ENCODE measurements at regions not wholly inside any gene's neighbourhood (a gene's known extent, or its start where the extent isn't known, plus 50 kb on each side); places are given as distances from the start of the nearest gene placed in this dataset.

DNA sequence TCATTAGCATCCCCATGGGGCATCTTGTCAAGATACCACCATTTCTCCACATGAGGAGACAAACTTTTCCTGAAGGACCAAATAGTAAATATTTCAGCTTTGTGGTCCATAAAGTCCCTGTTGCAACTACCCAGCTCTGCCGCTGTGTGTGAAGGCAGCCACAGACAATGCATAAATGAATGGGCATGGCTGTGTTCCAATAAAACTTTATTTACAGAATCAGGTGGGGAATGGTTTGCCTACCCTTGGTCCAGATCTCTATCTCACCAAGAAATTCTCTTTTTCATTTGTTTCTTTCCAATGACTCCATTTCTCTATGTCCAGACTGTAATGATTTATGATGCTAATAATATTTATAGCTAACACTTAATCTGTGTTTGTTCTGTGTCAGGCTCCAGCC is 409.3 kb upstream of the TBX3 start:
- TF ChIP-seq ZFP36 (IDR thresholded peaks at IDR 0.05; ENCODE audit: borderline replicate concordance, partially characterized antibody) (no peak), TP53 (CRISPR knock-in tag; IDR thresholded peaks at IDR 0.05) (no peak)
- TF ChIP-seq, protein P1, sequence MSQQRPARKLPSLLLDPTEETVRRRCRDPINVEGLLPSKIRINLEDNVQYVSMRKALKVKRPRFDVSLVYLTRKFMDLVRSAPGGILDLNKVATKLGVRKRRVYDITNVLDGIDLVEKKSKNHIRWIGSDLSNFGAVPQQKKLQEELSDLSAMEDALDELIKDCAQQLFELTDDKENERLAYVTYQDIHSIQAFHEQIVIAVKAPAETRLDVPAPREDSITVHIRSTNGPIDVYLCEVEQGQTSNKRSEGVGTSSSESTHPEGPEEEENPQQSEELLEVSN (IDR thresholded peaks at IDR 0.05; ENCODE audit: borderline replicate concordance, low read depth), result no peak
- CTCF ChIA-PET, result interaction anchor here (0.6 kb wide), 1 partner anchor 78 kb away, joined by 3 read pairs; no protein-coding TSS in a partner anchor
- FAIRE-seq (no peak), ATAC-seq (no peak), DNase-seq (ENCODE audit: low read depth in 1 of 2, low spot score in 1 of 2) (no peak)
- H3K9me3 ChIP-seq, result no peaks in the 10 kb centered on the region
- POLR2A ChIA-PET, result no interaction called here
- no peak overlapping the region for H3K4me3 ChIP-seq
- no peak overlapping the region for H3K4me2 ChIP-seq
- H3K27ac ChIP-seq, result no peak overlapping the region
- WGBS (ENCODE audit: missing lambda C conversion rate), result 93% methylated on average over 1 of the region's 1 CpG
- H3K4me1 ChIP-seq, result no peaks in the 10 kb centered on the region

GRCh38 chr12:115090783-115091182 is 406.8 kb upstream of the TBX3 start:
- no peak for ATAC-seq
- FAIRE-seq, result no peak
- H3K4me2 ChIP-seq, result no peak overlapping the region
- CTCF ChIA-PET, result no interaction called here
- WGBS (ENCODE audit: missing lambda C conversion rate), result 56% methylated on average over 4 of the region's 4 CpGs
- no peaks in the 10 kb centered on the region for H3K9me3 ChIP-seq
- no peak overlapping the region for H3K4me3 ChIP-seq
- no peak overlapping the region for H3K27ac ChIP-seq
- H3K4me1 ChIP-seq, result no peaks in the 10 kb centered on the region
- no peak for TF ChIP-seq FOXS1 (CRISPR knock-in tag; IDR thresholded peaks at IDR 0.05)
- no peak for TF ChIP-seq SREBF2 (IDR thresholded peaks at IDR 0.05)
- no peak for TF ChIP-seq BCL3 (IDR thresholded peaks at IDR 0.05)
- no peak for TF ChIP-seq HOXB13 (CRISPR knock-in tag; IDR thresholded peaks at IDR 0.05; ENCODE audit: low read depth)
- no peak for TF ChIP-seq RARB (CRISPR knock-in tag; IDR thresholded peaks at IDR 0.05)
- TF ChIP-seq HOXB5 (CRISPR knock-in tag; IDR thresholded peaks at IDR 0.05), result no peak
- no peak for TF ChIP-seq SMC3 (IDR thresholded peaks at IDR 0.05)
- TF ChIP-seq CHD4 (IDR thresholded peaks at IDR 0.05; ENCODE audit: borderline replicate concordance), result no peak
- TF ChIP-seq REST (IDR thresholded peaks at IDR 0.05), result no peak
- no peak for TF ChIP-seq MYC (IDR thresholded peaks at IDR 0.05; ENCODE audit: borderline replicate concordance, low read length)
- no peak for TF ChIP-seq PBX3 (IDR thresholded peaks at IDR 0.05)
- no peak for DNase-seq (ENCODE audit: low read depth in 1 of 2, low spot score in 1 of 2)
- POLR2A ChIA-PET, result no interaction called here

DNA sequence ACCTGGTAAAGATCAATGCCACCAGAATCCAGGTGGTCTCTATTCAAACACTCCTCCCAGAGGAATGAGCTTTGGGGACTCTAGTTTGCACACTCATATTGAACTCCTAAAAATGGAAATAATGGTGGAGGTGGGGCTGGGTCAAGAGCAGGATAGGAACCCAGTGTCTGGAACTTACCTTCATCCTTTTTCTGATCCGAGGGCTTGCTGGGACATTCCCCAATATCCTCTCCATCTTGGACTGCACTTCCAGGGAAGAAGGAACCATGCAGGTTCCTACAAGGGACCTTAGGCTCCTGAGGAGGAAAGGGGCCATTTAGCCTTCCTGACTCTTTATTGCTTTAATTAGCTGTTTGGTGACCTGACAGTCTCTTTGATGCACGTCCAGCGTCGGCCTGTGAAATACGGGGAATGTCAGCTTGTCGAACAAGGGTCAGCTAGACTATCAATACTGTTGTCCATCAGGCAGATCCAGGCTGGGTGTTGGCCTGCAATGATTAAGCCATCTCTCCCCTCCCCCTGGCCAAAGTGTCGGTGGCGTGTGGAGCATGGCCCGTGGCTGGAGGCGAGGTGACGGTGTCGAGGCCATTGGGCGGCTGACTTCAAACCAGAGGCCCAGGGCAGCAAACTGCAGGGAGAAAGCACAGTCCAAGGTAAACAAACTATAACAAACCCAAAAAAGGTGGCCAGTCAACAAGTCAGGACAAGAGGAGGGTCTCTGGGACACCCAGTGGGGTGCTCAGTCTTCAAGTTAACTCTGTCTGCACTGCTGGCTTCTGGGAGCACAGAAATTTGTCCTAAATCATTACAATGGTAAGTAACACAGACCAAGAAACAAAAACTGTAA is 405.2 kb upstream of the TBX3 start:
- ATAC-seq (no peak), FAIRE-seq (no peak), DNase-seq (ENCODE audit: low read depth in 1 of 2, low spot score in 1 of 2) (no peak)
- CTCF ChIA-PET, result interaction anchor here (1.6 kb wide), 1 partner anchor 405 kb away, joined by 3 read pairs; the partner anchor contains the start of gene TBX3
- H3K4me2 ChIP-seq, result no peak overlapping the region
- H3K4me1 ChIP-seq, result no peaks in the 10 kb centered on the region
- H3K27ac ChIP-seq, result no peak overlapping the region
- TF ChIP-seq POLR2A (IDR thresholded peaks at IDR 0.05; ENCODE audit: low read length), result no peak
- no peak for TF ChIP-seq BHLHE40 (IDR thresholded peaks at IDR 0.05; ENCODE audit: low read depth, low read length)
- TF ChIP-seq ATOH8 (CRISPR knock-in tag; IDR thresholded peaks at IDR 0.05; ENCODE audit: low read depth), result no peak
- TF ChIP-seq FOSB (CRISPR knock-in tag; IDR thresholded peaks at IDR 0.05), result no peak
- TF ChIP-seq, protein P2, sequence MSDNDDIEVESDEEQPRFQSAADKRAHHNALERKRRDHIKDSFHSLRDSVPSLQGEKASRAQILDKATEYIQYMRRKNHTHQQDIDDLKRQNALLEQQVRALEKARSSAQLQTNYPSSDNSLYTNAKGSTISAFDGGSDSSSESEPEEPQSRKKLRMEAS (IDR thresholded peaks at IDR 0.05), result no peak
- no peak for TF ChIP-seq NFE2L2 (conservative IDR thresholded peaks at IDR 0.05; ENCODE audit: low read length)
- TF ChIP-seq EHF (CRISPR knock-in tag; IDR thresholded peaks at IDR 0.05), result no peak
- TF ChIP-seq CEBPB (IDR thresholded peaks at IDR 0.05), result no peak
- TF ChIP-seq CBX2 (IDR thresholded peaks at IDR 0.05; ENCODE audit: borderline replicate concordance, low read depth), result no peak
- TF ChIP-seq, protein P1 (IDR thresholded peaks at IDR 0.05; ENCODE audit: borderline replicate concordance, low read depth), result no peak
- no peaks in the 10 kb centered on the region for H3K9me3 ChIP-seq
- H3K4me3 ChIP-seq, result no peak overlapping the region
- 55% methylated on average over 13 of the region's 13 CpGs for WGBS (ENCODE audit: missing lambda C conversion rate)
- POLR2A ChIA-PET, result no interaction called here

Measured in A549 (cell line).